Embryonic facial prominence (tissue), 1 donor: ENCODE measurements at regions not wholly inside any gene's neighbourhood (a gene's known extent, or its start where the extent isn't known, plus 50 kb on each side); places are given as distances from the start of the nearest gene placed in this dataset.
"Not testable (repeated sequence)": the region's sequence is repeated elsewhere in the genome, so short reads cannot be mapped to it uniquely, and the experiment has no call there.

ENCODE experiments used
- DNase-seq: peaks from one replicate; pipeline ENCODE4 v3.0.0-alpha.2; 2016; ENCODE audit errors: extremely low spot score

DNA sequence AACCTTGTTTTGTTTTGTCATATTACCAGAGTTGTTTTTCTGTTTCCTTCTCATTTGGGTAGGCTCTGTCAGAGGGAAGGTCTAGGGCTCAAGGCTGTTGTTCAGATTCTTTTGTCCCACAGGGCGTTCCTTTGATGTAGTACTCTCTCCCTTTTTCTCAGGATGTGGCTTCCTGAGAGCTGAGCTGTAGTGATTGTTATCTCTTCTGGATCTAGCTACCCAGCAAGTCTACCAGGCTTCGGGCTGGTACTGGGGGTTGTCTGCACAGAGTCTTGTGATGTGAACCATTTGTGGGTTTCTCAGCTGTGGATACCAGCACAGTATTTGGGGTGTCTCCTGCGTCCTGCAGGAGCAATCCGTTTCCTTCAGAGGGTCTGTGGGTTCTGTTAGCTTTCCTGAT, 74.2 kb upstream of the GNG12 start:
- DNase-seq, result not testable (repeated sequence)

DNA sequence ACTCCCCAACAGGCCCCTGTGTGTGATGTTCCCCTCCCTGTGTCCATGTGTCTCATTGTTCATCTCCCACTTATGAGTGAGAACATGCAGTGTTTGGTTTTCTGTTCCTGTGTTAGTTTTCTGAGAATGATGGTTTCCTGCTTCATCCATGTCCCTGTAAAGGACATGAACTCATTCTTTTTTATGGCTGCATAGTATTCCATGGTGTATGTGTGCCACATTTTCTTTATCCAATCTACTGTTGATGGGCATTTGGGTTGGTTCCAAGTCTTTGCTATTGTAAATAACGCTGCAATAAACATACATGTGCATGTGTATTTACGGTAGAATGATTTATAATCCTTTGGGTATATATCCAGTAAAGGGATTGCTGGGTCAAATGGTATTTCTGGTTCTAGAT, 72.7 kb upstream of the GNG12 start:
- not testable (repeated sequence) for DNase-seq

DNA sequence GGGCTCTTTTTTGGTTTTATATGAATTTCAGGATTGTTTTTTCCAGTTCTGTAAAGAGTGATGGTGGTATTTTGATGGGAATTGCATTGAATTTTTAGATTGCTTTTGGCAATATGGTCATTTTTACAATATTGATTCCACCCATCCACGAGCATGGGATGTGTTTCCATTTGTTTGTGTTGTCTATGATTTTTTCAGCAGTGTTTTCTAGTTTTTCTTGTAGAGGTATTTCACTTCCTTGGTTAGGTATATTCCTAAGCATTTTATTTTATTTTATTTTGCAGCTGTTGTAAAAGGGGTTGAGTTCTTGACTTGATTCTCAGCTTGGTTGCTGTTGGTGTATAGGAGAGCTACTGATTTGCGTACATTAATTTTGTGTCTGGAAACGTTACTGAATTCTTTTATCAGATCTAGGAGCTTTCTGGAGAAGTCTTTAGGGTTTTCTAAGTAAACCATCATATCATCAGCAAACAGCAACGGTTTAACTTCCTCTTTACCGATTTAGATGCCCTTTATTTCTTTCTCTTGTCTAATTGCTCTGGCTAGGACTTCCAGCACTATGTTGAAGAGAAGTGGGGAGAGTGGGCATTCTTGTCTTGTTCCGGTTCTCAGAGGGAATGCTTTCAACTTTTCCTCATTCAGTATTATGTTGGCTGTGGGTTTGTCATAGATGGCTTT, 69.4 kb upstream of the GNG12 start:
- DNase-seq, result not testable (repeated sequence)

DNA sequence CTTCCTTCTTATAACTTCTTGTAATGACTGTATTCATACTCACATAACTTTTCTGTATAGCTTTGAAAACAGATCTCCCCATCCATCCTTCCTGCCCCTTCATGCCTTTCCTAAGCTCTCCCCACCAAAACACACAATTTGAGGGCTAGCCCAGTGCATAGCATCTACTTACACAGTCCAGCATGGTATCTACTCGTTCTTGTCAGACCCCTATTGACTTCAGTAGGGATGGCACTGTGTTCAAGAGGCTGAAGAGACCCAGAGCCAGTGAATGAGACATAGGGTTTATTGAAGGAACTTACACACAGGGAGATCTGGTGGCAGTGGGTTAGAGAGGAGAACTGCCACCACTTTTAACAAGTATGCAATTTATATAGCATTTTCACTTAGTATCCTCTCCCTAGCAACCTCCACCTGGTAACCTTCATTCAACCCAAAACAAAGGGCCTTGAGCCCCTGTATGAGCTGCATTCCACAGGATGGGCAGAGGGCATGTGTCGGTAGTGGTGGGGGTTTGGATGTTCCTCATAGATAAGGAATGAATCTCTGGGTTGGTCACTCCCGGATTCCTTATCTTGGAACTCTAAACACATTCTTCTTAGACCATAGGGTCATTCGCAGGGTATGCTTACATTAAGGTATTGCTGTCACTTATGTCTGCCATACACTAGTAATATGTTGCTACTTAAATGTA, 64.9 kb upstream of the GNG12 start:
- no peak for DNase-seq

DNA sequence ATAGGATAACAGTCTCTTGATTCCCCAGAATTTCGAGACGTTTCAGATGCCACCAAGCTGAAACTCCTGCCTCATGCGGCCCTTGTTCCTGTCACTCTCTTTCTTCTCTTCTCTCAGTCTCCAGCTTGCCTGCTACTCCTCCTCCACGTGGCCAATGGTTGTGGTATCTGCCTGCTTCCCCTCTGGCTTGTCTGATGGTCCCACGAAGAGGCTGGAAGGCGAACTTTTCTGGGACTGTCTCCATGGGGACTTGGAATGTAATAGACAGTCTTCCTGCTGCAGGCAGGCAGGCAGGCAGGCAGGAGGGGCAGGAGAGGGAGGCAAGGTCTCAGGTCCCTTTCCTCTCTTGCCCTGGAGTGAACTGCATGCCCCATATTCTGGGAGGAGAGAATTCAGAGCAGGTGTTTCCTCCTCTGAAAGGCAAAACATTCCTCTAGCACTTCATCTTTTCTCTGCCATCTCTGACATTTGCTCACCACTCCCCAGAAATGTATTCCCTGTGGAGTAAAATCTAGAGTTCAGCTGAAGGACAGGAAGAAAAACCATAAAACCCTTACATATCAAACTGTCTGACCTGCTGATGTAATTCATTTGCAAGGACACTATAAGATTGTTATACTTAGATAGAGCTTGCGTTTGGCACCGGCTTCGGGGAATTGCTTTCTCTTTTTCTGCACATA, 64.1 kb upstream of the GNG12 start:
- no peak for DNase-seq

DNA sequence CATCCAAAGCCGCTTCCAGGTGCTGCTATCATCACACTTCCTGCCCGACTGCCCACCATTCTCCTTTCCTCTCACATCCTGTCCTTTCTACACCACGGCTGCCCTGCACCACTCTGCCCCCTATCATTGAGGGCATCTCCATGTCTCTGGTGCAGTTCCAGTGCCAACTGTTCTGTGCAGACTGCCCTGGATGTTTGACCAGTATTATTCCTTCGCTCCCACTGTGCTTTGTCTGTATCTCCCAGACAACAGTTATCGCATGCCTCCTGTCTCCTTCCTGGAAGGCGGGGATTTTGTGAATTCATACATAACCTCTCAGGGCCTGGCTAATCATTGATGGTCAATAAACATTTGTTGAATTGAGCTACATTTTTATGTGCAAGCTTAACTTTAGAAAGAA, 63.6 kb upstream of the GNG12 start:
- DNase-seq, result no peak

DNA sequence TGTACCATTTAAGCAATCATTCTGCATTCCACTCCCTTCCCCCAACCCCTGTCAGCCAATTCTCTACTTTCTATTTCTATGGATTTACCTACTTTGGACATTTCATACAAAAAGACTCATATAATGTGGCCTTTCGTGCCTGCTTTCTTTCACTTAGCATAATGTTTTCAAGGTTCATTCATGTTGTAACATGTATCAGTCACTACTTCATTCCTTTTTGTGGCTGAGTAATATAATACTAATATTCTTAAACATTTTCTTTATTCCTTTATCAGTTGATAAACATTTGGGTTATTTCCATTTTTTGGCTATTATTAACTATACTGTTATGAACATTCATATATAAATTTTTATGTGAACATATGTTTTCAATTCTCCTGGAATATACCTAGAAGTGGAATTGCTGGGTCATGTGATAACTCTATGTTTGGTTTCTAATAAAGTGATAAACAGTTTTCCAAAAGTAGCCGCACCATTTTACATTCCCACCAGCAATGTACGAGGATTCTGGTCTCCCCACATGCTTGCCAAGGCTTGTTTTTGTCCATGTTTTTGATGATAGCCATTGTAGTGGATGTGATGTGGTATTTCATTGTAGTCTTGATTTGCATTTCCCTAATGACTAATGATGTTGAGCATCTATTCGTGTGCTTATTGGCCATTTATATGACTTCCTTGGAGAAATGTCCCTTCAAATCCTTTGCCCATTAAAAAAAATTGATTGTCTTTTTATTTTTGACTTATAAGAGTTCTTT, 61.9 kb upstream of the GNG12 start:
- DNase-seq, result no peak

DNA sequence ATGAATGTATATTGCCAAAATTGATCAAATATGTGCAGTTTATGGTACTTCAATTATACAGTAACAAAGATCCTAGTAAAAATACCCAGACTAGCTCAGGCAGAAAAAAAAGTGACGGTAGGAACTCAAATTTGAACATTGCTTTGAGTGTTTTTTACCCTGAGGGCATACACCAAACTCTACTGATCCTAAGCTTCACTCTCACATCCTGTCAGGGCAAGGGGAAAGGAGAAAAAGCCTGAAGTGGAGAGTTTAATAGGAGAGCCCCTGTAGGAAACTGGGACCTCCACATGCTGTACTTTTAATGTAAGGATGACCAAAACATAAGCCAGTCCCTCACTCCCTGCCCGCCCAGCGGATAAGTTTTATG, 59.8 kb upstream of the GNG12 start:
- no peak for DNase-seq

DNA sequence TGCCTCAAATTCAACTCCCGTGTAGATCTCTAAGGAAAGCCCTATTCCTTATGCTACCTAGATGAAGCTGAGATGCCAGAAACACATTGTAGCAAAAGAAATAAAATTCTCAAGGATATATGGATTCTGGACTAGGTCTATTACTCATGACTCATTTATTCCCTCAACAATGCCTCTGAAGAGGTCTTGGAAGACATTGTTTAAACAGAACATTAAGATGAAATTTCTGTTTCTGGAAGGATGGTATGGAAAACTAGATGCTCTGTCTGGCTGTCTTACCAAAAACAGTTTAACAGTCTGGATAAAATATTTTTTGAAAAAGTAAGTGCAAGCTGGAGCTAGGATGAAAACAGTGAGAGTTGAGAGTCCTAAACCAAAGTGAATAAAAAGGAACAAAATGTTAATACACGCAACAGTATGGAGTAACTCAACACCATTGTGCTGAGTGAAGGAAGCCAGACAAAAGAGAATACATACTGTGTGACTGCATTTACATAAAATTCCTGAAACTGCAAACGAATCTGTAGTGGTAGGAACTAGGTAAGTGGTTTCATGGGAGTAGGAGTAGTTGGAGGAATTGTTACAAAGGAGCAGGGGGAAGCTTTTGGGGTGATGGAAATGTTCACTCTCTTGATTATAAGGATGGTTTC, 59.3 kb upstream of the GNG12 start:
- no peak for DNase-seq

DNA sequence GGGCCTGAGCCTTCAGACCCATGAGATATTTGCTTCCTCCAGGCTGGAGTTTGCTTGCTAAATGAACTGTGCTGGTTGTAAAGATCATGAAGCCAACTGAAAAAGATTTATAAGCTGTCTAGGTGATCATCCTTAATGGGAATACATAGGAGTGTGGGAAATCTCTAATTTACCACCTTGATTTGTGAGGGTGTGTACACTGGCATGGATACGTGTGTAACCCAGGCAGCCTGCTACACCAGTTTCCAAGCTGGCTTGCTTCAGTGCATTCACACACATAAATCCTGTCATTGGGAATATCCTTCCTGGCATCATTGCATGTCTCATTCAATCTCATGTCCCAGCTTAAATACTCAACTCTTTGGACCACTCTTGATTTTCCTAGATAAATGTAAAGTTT, 57.6 kb upstream of the GNG12 start:
- DNase-seq, result no peak

DNA sequence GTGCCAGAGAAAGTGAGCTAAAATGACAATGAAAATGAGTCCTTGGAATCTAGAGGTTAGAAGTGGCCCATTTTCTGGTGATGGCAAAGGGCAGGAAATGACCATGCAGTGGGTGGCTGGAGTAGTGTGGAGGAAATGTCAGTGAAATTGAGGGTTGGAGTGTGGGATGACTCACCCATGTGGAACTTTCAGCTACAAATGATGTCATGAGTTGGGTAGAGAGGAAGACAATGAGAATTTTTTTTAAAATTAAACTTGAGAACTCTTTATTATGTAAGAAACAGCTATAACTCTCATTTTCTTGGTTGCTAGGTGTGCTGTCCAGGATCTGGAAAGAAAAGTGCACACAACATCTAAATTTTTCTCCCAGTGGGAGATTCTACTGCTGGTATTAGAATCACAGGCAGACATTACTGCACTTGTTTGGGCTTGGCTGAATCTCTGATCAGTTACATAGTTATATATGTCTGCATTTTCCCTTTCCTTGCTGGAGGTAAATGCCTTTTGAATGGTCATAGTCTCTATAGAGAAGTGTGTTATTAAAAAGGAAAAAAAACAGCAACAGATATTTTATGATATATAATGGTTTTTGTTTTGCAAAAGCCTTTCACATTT, 56.8 kb upstream of the GNG12 start:
- no peak for DNase-seq

DNA sequence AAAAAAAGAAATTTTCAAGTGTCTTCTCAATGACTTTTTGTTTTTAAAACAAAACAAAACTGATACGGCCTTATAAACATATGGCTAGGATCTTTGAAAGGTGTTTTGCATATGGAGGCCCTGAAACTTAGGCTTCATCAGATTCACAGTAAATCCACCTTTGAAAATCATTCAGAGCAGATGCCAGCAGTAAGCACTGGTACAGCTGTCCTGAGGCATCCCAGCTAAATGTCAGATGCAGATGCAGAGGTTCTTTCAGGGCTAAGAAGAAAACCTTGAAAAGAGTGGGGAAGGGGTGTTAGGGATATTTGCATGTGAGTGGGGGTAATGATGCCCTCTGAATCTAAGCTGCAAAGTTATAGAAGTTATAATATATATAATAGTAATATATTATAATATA, 56.2 kb upstream of the GNG12 start:
- DNase-seq, result no peak

DNA sequence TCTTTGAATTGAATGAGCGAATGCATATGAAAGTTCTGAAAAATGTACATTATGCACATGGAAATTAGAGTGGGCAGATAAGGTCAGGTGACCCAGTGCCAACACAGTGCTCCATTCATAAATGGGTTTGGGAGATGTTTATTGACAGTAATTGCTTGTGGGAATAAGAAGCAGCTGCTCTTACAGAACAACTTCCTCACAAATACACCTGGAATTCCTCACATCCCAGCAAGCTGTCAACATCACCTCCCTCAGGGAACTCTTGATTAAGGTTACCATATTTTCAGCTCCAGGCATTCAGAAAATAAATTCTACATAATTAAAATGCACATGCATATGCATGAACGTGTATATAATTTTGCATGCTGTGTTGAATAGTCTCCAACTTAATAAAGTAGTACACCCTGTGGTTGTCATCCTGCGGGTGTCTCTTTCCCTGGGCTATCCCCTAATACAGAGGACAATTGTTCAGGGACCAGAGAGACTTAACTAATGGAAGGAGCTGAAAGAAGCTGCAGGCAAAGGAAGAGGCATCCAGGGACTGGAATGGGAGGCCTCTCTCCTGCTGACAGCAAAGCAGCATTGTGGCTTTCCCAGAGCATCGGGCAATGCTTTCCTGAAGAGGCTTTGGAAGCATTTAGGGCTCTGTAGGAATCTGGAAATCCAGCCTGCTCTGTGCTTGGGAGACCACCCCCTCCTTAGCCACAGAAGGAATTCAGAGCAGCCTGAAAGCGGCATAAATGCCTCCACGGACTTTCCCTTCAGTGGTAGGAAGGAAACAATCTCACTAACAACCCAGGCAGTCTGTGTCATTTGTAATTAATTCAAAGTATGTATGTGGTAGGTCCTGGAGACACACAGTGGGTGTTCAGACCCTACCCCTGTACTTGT, 55.2 kb upstream of the GNG12 start:
- no peak for DNase-seq

DNA sequence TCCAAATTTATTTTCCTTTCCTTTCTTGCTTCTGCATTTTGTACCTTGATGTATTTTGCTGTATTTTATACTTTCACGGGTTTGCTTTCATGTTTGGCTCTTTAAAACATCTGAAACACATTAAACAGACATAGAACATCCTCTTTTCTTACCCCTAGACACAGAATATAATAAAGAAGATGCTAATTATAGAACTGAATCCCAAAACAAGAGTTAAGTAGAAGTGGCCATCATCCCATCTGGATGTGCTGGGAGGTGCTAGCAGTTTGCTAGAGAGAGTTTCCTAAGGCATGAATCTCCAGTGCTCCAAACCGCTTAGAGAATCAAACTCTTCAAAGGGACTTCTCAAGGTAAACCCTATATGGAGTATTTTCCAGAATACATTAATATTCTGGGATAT, 53.9 kb upstream of the GNG12 start:
- DNase-seq, result no peak

DNA sequence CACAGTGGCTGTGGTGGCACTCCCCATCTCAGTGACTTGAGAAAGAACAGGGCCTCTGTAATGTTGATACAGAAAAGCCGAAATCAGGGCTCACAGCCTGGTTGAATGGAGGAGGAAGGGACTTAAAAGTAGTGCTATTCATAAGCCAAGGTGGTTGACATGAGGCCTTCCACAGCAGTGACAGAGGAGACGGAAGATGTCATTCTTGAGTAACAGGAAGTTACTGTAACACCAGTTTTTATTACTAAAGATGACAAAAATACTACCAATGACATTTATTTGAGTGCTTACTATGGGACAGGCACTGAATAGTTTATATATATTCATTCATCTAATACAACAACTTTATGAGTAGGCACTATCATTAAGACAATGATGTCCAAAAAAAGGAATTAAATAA, 52.8 kb upstream of the GNG12 start:
- DNase-seq, result no peak

DNA sequence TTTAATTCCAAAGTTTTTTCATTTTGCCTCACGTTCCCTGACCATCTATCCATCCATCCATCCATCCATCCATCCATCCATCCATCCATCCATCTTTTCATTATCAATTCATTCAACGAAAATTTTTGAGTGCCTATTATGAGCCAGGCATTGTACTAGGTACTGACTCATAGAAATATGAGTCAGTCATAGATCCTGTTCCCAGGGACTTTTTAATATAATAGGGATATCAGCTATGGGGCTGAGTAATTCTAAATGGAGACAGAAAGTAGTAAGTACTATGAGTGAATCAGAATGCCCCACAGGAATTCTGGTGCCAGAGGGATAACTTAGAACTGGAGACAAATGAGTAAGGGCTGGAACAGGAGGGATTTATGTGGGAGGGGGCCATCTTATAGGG, 49.8 kb upstream of the GNG12 start:
- DNase-seq, result no peak
